HG02840 (cell line): ENCODE measurements at regions not wholly inside any gene's neighbourhood (a gene's known extent, or its start where the extent isn't known, plus 50 kb on each side); places are given as distances from the start of the nearest gene placed in this dataset.
"Not testable (repeated sequence)": the region's sequence is repeated elsewhere in the genome, so short reads cannot be mapped to it uniquely, and the experiment has no call there.

Source experiments
- ATAC-seq: cut with Tn5 transposase; IDR thresholded peaks from one replicate; pipeline ENCODE4 v1.9.1; 2021; ENCODE audit warnings: mild to moderate bottlenecking, moderate library complexity, moderate number of reproducible peaks; ENCODE audit not compliant: unreplicated experiment, low FRiP score

DNA sequence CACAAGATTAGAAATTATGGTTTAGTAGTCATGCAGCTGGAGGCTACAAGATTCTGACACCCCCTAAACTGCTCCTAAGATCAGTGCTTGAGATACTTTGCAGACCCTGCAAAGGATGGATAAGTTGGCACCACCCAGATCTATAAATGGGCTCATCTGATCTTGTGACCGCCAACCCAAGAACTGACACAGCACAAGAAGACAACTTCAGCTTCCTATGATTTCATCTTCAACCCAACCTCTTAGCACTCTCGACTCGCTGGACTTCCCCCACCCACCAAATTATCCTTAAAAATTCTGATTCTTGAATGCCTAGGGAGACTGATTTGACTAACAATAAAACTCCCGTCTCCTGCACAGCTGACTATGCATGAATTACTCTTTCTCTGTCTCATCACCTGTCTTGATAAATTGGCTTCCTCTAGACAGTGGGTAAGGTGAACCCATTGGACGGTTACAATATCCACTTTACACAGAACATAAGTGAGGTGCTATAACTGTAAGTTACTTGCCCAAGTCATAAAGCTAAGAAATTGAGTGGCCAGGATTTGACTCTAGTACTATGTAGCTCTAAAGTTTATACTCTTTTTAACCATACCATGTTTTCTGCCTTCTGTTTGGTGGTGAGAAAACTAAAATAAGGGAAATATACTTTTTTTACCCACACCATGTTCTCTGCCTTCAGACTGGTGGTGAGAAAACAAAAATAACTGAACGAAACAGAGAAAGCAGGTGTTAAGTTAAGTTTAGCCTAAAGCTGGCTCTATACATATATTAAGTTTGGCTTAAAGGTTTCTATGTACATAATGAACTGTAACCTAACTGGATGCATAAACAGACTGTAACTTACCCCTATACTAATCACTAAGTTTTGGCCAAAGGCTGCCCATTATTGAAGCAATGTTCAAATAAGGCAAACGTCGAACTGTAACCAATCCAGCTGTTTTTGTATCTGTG, 962.3 kb upstream of the NXPH2 start:
- no peak for ATAC-seq

DNA sequence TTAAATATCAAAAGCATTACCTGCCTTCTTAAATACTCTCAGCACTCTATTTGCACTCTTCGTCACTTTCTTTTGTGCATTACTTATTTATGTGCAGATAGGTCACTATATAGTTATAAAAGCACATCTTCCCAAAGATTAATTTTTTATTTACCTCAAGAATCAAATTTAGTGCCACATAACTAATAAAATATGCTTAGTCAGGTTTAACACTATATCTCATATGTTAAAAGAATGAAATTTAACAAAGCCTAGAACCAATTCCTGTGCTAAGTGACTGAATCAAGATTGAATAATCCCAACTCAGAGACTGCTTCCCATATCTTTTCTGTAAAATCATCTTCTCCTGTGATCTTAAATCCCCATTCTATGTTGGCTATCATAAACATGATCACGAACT, 957.5 kb upstream of the NXPH2 start:
- no peak for ATAC-seq

DNA sequence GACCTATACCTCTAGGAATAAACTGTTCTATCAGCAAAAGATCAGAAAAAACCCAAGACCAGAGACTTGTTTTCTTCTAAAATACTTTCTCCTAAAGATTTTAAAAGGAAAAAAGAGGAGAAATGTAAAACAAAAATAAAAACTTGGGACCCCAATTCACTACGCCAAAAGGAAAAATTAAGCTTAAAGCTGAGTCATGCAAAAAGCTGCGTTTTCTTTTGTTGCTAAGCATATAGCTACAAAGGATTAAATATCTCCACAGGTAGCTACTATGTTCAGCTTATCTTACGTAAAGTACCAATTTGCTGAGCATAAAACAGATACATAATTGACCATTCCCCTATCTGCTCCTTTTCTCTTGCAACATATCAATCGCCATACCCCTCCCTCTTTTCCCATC, 950.0 kb upstream of the NXPH2 start:
- no peak for ATAC-seq

DNA sequence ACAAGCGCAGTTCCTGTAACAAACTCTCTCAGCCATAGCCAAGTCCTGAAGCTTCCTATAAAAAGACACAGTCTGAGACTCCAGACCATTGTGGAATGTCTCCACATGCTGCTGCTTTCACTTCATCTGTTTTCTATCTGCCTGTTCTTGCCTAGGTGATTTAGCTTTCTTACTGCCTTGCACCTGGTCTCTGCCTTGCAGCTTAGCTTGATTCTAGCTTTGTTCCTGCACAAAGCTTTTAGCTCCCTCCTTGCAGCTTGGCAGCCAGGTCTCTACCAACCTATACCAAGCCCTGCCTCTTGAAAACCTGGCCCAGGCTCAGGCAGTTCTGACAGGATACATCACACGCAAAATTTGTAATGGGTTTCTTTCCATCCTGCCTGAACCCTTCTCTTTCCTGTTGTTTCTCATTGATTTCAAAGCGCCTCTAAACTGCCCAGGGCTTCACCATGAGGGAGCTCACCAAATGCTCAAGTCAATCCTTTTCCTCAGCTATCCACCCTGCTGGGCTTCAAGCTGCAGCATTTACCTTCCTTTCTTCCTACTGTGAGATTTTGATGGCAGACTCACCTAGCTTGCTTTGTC, 941.3 kb upstream of the NXPH2 start:
- no peak for ATAC-seq

DNA sequence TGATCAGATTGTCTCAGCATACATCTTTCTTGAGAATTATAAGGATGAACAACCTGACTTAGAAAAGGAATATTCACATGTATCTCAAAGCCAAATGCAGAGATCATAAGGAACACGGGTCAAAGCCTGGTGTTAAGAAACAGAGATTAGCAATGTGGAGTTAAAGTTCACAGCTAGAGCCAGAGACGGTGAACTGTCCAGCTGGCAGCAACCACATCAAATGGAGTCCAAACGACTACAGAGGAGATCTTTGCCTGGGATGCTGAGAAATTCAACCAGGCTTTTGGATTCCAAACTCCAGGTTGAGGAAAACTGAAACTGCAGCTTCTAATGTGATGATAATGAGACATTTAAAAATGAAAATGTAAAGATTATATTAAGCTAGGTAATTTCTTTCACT, 939.9 kb upstream of the NXPH2 start:
- no peak for ATAC-seq

DNA sequence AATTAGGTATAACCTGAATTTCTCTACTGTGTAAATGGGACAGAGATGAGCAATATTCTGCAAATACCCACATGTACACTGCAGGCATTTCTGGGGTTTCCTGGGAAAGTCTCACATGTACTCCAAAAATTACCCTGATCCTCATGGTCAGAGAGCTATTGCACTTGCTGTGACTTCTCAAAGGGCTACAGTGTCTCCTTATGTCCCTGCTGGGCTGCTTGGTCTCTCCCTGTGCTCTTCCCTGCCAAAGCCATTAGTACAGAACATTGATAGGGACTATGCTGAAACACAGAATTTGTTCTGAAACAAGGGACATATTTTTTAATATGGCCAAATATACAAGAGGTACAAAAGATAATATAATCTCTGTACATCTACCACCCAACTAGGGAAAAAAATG, 924.4 kb upstream of the NXPH2 start:
- no peak for ATAC-seq

DNA sequence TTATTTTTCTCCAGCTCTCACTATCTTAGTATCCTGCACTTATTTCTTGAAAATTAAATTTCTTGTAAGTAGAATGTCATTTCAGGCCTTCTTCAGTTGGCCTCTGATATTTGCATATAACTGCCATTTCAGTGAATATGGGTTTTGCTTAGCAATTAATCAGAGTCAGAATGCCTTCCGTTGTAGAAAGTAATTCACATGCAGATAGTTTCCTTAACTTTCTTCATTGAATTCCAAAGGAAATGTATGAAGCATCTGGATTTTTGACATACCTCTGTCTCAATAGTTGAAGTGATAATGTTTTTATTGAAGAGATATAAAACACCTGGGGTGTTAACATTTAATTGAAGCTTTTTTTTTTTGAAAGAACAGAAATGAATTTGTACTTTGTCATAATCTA, 914.1 kb upstream of the NXPH2 start:
- no peak for ATAC-seq

DNA sequence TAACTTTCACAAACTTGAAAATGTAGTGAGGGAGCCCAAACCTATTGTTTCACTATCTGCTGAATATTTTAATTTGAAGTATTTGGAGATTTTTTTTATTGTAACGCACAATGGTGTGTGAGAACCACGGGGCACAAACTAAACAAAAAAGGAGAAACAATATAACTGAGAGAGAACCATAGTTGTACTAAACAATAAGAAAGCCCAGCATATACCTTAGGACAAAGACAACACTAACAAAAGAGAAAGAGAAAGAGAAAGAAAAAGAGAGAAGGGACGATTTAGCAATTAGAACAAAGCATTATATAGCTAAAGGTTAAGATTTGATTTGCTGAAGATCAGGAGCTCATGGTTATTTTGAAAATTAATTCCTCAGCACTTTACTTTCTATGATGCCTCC, 906.0 kb upstream of the NXPH2 start:
- no peak for ATAC-seq

DNA sequence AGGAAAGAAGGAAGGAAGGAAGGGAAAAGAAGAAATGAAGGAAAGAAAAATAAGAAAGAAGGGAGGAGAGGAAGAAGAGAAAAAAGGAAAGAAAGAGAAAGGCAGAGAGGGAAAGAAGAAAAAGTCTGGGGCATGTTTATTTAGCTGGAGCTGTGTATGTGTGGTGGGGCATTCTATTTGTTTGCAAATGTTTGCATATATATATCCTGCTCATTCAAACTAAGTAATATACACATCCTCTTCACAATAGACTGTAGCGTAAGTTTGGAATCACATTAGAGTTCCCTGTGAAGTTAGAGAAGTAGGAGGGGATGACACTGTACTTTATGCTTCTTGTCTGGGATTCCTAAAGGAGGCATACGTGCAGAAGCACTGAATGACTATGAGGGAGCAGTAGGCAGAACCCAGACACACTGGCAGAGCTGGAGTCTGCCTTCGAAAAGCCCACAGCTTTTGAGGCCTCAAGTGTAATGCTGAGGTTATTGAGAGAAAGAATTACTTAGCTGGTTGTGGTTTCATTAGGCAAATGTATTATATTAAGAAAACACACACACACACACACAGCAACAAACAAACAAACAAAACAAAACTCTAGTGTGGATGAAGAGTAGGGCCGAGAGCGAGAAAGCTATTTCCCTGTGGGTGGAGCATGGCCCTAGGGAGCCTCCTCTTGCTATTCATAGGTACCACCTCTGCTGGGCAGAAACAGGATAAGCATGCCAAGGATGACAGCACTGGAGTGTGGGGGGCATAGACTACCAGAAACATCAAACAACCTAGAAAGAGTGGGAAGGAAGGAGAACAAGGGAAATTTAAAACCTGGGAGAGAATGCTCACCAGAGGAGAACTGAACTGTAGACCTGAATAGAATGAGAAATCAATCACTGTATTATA, 905.1 kb upstream of the NXPH2 start:
- ATAC-seq: no peak

DNA sequence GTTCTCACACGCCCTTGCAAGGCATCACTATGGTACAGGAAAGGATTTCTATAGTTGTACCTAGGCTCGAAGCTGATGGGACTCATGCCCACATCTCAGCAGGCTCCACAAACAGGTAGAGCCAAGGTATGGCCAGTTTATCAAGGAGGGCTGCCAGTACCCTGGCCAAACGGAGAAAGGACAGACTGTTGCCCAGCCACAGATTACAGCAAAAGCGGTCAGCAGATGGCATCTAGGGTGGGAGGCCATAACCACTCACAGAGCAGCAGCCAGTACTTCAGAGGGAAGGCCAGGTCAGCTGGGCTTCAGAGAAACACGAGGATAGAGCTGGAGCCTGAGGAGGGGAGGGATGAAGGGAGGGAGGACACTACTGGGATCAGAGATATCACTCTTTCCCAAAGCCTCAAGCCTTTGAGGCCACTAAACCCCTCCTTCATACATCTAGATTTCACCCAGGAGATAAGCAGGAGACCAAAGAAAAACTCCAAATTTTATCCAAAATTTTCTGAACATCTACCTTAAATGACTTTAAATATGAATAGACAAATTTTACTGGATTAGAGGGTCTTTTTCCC, 904.2 kb upstream of the NXPH2 start:
- ATAC-seq: no peak

DNA sequence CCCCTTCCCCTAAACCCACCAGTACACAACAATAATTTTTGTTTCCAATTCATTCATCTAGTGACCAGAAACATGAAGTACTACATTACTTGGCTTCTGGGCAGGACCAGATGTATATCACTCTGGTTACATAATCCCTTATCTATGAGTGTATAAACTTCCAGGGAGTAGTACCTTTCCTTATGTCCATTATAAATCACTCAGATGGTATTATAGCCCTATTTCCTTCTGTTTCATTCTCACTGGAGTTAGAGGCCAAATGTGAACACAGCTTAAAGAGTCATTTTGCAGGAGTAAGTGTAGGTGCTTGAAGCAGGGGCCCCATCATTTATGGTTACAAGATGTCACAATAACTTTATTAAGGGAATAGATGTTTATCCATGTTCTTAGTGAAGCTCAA, 894.4 kb upstream of the NXPH2 start:
- no peak for ATAC-seq

DNA sequence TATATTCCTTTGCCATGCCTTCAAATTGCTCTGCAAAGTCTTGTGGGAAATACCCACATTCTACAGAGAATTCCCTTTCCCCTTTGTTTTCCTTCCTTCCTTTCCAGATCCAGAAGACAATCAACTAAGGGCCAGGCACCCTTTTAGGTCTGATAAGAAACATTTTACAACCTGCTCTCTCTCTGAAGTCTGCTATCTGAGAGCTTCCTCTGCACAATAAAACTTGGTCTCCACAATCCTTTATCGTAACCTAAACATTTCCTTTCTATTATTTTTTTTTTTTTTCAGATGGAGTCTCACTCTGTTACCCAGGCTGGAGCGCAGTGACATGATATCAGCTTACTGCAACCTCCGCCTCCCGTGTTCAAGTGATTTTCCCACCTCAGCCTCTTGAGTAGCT, 893.3 kb upstream of the NXPH2 start:
- ATAC-seq: not testable (repeated sequence)

DNA sequence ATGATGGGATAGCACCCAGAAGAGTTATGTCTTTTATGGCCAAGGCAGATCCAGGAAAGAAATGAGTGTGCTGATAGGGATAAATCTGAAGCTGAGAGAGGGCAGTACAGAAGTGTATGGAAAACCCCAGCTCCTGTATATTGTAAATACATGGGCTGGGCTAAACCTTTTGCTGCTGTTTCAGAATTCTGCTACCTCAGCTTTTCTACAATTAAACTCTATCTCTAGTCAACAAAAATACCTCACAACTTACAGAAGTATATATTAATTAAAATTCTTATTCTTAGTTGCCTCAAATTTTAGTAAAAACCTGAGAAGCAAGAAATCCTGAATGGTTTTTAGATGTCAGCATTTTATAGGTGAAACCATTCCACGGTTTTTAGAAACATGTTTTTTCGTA, 889.5 kb upstream of the NXPH2 start:
- ATAC-seq: no peak

DNA sequence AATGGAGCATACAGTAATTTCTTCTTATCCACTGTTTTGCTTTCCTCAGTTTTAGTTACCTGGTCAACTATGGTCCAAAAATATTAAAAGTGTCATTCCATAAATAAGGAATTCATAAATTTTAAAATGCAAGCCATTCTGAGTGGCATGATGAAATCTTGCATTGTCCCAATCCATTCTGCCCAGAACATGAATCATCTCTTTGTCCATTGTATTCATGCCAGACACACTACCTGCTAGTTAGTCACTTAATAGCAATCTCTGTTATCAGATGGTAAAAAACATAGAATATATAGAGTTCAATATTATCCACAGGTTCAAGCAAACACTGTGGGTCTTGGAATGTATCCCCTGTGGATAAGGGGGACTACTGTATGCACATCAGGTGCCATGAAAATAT, 872.2 kb upstream of the NXPH2 start:
- ATAC-seq: no peak

DNA sequence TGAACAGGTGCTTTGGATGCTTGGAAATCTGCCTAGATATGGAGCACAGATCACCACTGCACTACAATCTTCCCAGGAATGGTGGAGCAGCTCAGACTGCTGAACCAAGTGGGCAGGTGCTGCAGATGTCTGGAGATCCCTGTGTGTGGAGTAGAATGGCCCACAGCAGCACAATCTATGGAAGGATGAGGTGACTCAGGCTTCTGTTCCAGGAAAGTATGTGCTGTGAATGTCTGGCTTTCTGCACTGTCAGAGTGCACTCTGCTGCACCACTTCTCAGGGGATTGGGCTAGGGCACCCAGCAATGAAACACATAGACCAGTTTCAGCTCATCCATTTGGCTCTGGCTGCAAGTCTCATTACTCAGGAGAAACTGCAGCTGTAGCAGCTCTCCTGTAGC, 865.4 kb upstream of the NXPH2 start:
- no peak for ATAC-seq

DNA sequence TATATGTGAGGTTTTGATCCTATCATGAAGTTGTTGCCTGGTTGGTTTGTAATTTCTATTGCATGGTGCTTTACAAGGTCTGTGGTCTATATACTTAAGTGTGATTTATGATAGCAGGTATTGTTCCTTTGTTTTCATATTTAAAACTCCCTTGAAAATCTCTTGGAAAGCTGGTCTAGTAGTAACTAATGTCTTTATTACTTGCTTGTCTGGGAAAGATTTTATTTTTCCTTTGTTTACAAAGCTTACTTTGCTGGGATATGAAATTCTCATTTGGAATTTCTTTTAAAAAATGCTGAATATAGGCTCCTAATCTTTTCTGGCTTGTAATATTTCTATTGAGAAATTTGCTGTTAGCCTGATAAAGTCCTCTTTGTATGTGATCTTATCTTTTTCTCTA, 862.9 kb upstream of the NXPH2 start:
- ATAC-seq: no peak

DNA sequence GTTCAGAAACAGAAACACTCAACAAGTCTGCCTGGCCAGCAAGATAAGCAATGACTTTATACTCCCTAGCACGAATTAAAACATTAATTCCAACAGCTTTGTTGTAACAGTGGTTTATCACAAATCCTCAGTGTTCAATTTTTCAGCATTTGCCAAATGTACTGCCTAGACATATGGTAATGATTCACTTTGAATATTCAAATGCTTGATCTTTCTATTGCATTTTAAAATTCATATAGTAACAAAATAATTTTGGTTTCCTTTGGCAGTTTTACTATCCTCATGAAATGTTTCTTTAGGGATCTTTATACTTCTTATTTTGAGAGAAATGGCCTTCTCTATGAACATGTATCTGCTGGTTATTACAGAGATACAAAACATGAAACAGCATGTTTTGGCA, 851.8 kb upstream of the NXPH2 start:
- no peak for ATAC-seq

DNA sequence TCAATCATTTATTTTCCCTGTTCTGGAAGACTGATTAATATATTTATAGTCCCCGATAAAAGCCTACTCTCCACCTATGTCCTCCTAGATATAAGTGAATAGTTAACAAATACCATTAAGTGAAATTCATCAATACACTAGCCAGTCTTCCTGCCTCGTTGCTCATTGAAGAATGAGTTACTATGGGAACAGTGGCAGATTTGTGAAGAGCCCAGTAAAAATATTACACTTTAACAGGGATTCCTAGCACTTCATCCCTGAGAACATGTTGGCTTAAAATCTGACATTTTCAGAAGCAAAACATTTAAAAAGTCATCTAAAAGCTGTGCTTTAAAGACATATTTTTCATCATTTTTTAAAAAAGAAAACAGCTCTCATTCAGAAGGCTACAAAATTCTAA, 848.7 kb upstream of the NXPH2 start:
- no peak for ATAC-seq

DNA sequence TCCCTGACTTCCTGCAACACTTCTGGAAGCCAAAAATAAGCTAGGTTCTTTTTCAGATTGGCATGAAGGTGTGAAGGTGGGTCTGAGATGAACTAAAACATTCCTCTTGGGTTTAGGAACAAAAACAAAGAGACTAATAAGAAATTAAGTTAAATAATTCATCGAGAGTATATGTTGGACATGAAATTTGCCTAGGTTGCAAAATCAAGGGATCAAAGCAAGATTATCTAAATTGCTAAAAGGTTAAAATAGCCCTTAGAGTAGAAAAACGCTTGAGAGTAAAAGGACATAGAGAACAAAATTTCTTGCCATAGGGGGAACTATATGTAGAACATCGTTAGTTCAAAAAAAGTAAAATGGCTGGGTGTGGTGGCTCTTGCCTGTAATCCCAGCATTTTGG, 845.9 kb upstream of the NXPH2 start:
- ATAC-seq: no peak

DNA sequence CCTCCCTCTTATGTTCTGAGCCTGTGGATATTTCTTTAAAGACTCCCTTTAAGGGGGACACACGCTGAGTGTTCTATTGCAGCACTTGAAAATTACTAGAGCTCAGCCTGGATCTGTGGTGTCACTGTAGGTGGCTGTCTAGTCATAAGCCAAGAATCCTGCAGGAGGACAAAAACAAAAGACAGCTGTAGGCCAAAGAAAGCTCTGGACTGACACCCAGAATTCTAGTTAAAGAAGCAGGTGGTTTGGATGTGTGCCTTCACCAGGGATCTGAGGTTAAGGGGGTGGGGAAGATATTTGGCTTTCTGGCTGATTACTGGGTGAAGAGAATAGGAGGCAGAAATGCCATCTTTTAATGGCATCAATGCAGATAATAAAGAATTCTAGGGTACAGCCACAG, 842.5 kb upstream of the NXPH2 start:
- no peak for ATAC-seq

DNA sequence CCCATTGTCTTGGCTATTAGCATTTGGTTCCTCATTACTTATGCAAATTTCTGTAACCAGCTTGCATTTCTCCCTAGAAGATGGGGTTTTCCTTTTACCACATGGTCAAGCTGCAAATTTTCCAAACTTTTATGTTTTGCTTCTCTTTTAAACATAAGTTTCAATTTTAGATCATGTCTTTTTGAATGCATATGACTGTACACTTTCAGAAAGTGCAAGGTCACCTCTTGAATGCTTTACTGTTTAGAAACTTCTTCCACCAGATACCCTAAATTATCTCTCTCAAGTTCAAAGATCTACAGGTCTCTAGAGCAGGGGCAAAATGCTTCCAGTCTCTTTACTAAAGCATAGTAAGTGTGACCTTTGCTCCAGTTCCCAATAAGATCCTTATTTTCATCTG, 837.6 kb upstream of the NXPH2 start:
- no peak for ATAC-seq
